Mesothelial cell of epicardium (in vitro differentiated cells): ENCODE measurements at regions not wholly inside any gene's neighbourhood (a gene's known extent, or its start where the extent isn't known, plus 50 kb on each side); places are given as distances from the start of the nearest gene placed in this dataset.

Experiments used
- DNase-seq, 2 experiments: peaks; one replicate each; pipeline ENCODE4 v3.0.0; 2021; ENCODE audit warnings: low spot score in 2 of 2; ENCODE audit not compliant: unreplicated experiment in 2 of 2
- H3K27ac Mint-ChIP-seq: 2 replicates; pipeline ENCODE4 v1.8.0; 2021; ENCODE audit warnings: mixed read lengths
- H3K27me3 Mint-ChIP-seq: 2 replicates; pipeline ENCODE4 v1.8.0; 2021; ENCODE audit warnings: low read depth, mixed read lengths
- H3K36me3 Mint-ChIP-seq: 2 replicates; pipeline ENCODE4 v1.8.0; 2021; ENCODE audit warnings: mixed read lengths
- H3K4me1 Mint-ChIP-seq: 2 replicates; pipeline ENCODE4 v1.8.0; 2021; ENCODE audit warnings: mixed read lengths
- H3K4me3 Mint-ChIP-seq: 2 replicates; pipeline ENCODE4 v1.8.0; 2021; ENCODE audit warnings: mild to moderate bottlenecking, moderate library complexity, mixed read lengths
- H3K9me3 Mint-ChIP-seq: 2 replicates; pipeline ENCODE4 v1.8.0; 2021; ENCODE audit warnings: mixed read lengths
- TF ChIP-seq, protein P1 (sequence below): fragments of 200-600 bp; sonication (generic); IDR thresholded peaks from one replicate; pipeline ENCODE4 v1.5.0; 2021; ENCODE audit warnings: antibody characterized with exemption; ENCODE audit not compliant: unreplicated experiment

DNA sequence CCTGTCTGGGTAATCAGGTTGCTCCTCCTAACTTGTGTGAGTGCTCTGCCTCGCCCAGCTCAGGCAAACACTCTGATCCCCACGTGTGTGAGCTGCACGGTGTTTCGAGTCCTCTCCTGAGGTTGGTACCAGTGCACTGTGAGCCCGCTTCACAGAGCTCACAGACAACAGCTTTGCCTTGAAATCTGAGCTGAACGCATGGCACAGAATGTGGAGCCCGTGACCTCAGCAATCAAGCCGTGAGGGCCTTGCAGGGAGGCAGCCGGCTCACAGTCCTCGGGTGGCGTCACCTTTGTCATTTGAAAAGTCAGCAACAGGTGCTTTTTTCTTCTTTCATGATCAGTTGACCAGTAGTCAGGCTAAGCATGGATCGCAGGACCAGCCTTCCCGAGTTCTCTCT is 60.2 kb upstream of the ADGRA1 start:
- Mint-ChIP-seq H3K27me3 (peaks cover 65% of the 10 kb centered on the region), H3K4me1 (peaks cover 6% of the 10 kb centered on the region), H3K36me3 (no peaks in the 10 kb centered on the region), H3K9me3 (no peaks in the 10 kb centered on the region), H3K27ac (no peak overlapping the region), H3K4me3 (no peak overlapping the region)
- TF ChIP-seq, protein P1, sequence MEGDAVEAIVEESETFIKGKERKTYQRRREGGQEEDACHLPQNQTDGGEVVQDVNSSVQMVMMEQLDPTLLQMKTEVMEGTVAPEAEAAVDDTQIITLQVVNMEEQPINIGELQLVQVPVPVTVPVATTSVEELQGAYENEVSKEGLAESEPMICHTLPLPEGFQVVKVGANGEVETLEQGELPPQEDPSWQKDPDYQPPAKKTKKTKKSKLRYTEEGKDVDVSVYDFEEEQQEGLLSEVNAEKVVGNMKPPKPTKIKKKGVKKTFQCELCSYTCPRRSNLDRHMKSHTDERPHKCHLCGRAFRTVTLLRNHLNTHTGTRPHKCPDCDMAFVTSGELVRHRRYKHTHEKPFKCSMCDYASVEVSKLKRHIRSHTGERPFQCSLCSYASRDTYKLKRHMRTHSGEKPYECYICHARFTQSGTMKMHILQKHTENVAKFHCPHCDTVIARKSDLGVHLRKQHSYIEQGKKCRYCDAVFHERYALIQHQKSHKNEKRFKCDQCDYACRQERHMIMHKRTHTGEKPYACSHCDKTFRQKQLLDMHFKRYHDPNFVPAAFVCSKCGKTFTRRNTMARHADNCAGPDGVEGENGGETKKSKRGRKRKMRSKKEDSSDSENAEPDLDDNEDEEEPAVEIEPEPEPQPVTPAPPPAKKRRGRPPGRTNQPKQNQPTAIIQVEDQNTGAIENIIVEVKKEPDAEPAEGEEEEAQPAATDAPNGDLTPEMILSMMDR = no peak
- no peak for DNase-seq

DNA sequence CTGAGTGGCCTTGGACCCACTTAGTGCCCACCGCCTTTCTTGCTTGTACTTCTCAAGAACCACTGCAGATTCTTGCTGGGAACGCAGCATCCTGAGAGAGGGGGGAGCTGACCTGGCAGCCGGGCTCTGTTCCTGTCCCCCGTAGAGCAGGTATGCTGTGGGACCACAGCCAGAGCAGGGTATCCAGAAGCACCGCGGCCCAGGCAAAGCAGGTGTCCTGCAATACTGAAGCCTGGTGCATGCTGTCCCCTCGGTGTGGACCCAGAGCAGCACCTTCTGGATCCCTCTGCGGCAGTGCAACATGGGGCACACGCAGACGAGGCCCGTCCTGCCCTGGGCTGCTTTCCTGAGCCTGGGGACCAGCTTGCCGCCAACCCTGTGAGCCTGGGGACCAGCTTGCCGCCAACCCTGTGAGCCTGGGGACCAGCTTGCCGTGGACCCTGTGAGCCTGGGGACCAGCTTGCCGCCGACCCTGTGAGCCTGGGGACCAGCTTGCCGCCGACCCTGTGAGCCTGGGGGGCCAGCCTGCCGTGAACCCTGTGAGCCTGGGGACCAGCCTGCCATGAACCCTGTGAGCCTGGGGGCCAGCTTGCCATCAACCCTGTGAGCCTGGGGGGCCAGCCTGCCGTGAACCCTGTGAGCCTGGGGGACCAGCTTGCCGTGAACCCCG is 60.9 kb upstream of the ADGRA1 start:
- no peak overlapping the region for H3K27ac Mint-ChIP-seq
- TF ChIP-seq, protein P1 = no peak

DNA sequence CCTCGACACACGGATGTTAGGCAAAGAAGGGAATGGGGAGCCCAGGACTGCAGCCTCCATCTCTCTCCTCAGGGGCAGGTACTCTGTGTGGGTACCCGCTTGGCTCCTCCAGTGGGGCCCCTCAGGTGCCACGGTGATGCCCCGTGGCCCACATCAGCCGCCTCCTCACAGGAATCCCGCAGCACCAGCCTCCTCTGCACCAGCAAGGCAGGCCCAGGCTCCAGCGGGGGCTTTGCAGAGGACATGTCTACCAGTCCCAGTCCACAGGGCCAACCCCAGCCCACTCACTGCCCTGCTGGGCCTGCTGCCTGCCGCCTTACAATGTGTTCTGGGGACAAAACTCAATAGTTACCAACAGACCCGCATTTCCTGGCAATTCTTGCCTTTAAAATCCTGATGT is 61.6 kb upstream of the ADGRA1 start:
- no peaks in the 10 kb centered on the region for H3K36me3 Mint-ChIP-seq
- TF ChIP-seq, protein P1 = no peak
- no peak overlapping the region for H3K4me3 Mint-ChIP-seq
- no peak overlapping the region for H3K27ac Mint-ChIP-seq
- no peak for DNase-seq
- peaks cover 59% of the 10 kb centered on the region for H3K27me3 Mint-ChIP-seq
- H3K9me3 Mint-ChIP-seq = no peaks in the 10 kb centered on the region
- H3K4me1 Mint-ChIP-seq = peaks cover 6% of the 10 kb centered on the region

More for the DNA sequence above, 60.9 kb upstream of the ADGRA1 start:
- DNase-seq = no peak
- no peaks in the 10 kb centered on the region for H3K9me3 Mint-ChIP-seq
- no peak overlapping the region for H3K4me3 Mint-ChIP-seq
- no peaks in the 10 kb centered on the region for H3K36me3 Mint-ChIP-seq
- H3K27me3 Mint-ChIP-seq = peaks cover 61% of the 10 kb centered on the region
- peaks cover 6% of the 10 kb centered on the region for H3K4me1 Mint-ChIP-seq

DNA sequence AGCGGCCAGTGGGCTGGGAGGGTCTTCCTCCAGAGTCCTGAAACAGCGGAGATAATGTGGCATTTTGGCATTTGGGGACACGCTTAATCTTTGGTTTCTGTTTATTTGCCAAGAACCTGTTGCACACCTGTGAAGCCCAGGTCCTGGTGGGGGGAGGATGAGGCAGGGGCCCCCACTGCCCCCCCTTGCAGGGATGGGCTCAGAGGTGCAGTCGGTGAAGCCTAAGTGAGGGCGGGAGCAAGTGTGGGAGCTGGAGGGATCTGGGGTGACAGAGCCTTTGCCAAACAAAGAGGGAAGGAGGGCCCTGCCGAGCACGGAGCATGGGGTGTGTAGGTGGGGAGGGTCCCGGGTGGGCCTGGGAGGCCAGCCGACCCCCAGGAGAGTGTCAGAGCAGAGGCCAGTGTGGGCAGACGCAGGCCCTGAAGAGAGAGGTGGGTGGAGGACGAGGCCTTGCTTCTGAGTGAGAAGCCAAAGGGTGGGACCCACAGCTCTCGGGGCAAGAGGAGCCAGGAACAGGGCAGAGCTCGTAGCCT is 62.1 kb upstream of the ADGRA1 start:
- no peaks in the 10 kb centered on the region for H3K9me3 Mint-ChIP-seq
- H3K4me3 Mint-ChIP-seq = no peak overlapping the region
- TF ChIP-seq, protein P1 = no peak
- H3K36me3 Mint-ChIP-seq = no peaks in the 10 kb centered on the region
- DNase-seq = no peak
- H3K27me3 Mint-ChIP-seq = peaks cover 54% of the 10 kb centered on the region
- no peak overlapping the region for H3K27ac Mint-ChIP-seq
- peaks cover 3% of the 10 kb centered on the region for H3K4me1 Mint-ChIP-seq

DNA sequence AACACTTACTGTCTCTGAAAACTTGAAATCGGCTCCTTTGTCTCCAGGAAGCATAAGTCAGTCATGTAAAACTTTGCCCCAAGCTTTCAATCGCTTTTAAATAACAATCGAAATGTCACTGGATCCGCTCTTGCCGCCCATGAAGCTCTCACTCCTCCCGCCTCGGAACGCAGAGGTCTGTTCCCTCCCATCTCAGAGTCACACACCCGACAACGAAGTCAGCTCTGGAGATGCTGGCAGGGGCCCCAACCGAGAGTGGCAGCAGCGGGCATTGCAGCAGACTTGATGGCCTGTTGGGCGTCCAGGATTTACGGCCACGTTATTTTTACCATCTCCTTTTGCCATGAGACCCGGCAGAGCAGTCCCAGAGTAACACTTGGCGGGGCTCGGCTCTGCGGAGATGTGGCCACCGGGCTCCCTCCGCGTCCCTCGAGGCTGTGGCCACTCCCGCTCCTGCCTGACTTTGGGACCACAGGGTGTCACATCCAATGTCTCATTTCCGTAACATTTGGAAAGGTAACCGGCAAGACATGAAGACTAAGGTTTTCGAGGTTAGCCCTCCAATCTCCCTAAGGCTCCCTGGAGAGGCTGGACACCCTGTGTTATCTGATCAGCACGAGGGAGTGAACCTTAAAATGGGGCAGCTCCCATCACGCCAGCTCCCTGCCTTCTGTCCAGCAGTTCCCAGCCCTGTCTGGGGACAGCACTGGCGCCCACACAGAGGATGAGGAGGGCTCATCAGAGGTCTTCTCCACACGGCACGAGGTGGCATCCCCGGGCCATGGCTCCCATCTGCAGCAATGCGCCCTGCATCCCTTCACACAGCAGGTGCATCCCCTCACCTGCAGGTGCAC is 62.8 kb upstream of the ADGRA1 start:
- Mint-ChIP-seq H3K36me3 (no peaks in the 10 kb centered on the region), H3K4me1 (no peaks in the 10 kb centered on the region)

More for the DNA sequence above, 62.8 kb upstream of the ADGRA1 start:
- DNase-seq = no peak
- Mint-ChIP-seq H3K9me3 (no peaks in the 10 kb centered on the region), H3K4me3 (no peak overlapping the region), H3K27me3 (peaks cover 50% of the 10 kb centered on the region), H3K27ac (no peak overlapping the region)
- TF ChIP-seq, protein P1 = no peak
